Caco-2 (cell line): ENCODE measurements at regions not wholly inside any gene's neighbourhood (a gene's known extent, or its start where the extent isn't known, plus 50 kb on each side); places are given as distances from the start of the nearest gene placed in this dataset.
"Not testable (repeated sequence)": the region's sequence is repeated elsewhere in the genome, so short reads cannot be mapped to it uniquely, and the experiment has no call there.

Experiments used
- BruUV-seq: library from RNA; stranded (reverse); fragments of 400-500 nt; replicated peaks from 2 replicates; lab custom pipeline; 2021; lab: Mats Ljungman, UMichigan
- CTCF ChIA-PET: fragments of 300-600 bp; sonication (Branson Sonifier 250); formaldehyde crosslinking; loops from one replicate; lab custom pipeline; 2022; ENCODE audit warnings: antibody characterized with exemption; lab: Charles Lee
- POLR2A ChIA-PET: fragments of 300-600 bp; sonication (Branson Sonifier 250); formaldehyde crosslinking; loops from one replicate; lab custom pipeline; 2022; ENCODE audit warnings: antibody characterized with exemption; lab: Charles Lee
- DNase-seq, 2 experiments: peaks; one replicate each; pipeline versions ENCODE4 v3.0.0 to v3.0.0-alpha.2; 2020 to 2022
- H3K27me3 ChIP-seq: replicated peaks from 2 replicates; pipeline ENCODE4 v1.6.0; 2011; ENCODE audit warnings: low read length; ENCODE audit not compliant: control insufficient read depth, insufficient read depth
- H3K36me3 ChIP-seq: 2 replicates; pipeline ENCODE4 v1.5.1; 2011; ENCODE audit warnings: low read length; ENCODE audit not compliant: control insufficient read depth, insufficient read depth
- H3K4me1 ChIP-seq: fragments of 250-450 bp; sonication (Bioruptor Pico); 2 replicates; pipeline ENCODE4 v1.5.1; 2020; ENCODE audit warnings: mild to moderate bottlenecking
- H3K4me3 ChIP-seq: 2 replicates; pipeline ENCODE4 v1.5.1; 2011; ENCODE audit warnings: low read depth, mild to moderate bottlenecking, control low read depth, low read length
- H3K9me3 ChIP-seq: fragments of 250-450 bp; sonication (Bioruptor Pico); 2 replicates; pipeline ENCODE4 v1.5.1; 2020; ENCODE audit warnings: mild to moderate bottlenecking, moderate library complexity
- H3K27ac Mint-ChIP-seq: one replicate; pipeline ENCODE4 v1.8.0; 2022; ENCODE audit warnings: mixed read lengths; ENCODE audit not compliant: unreplicated experiment
- H3K27me3 Mint-ChIP-seq: one replicate; pipeline ENCODE4 v1.8.0; 2022; ENCODE audit warnings: mixed read lengths; ENCODE audit not compliant: insufficient read depth, unreplicated experiment
- H3K36me3 Mint-ChIP-seq: one replicate; pipeline ENCODE4 v1.8.0; 2022; ENCODE audit warnings: mild to moderate bottlenecking, mixed read lengths; ENCODE audit not compliant: insufficient read depth, unreplicated experiment
- H3K4me1 Mint-ChIP-seq: one replicate; pipeline ENCODE4 v1.8.0; 2022; ENCODE audit warnings: low read depth, mixed read lengths; ENCODE audit not compliant: unreplicated experiment
- H3K4me3 Mint-ChIP-seq: one replicate; pipeline ENCODE4 v1.8.0; 2022; ENCODE audit warnings: mild to moderate bottlenecking, moderate library complexity, mixed read lengths; ENCODE audit not compliant: unreplicated experiment
- H3K9me3 Mint-ChIP-seq: one replicate; pipeline ENCODE4 v1.8.0; 2022; ENCODE audit warnings: mixed read lengths; ENCODE audit not compliant: unreplicated experiment
- CTCF ChIP-seq, 2 experiments: fragments of 200-600 bp in 1 of 2; IDR thresholded peaks; 1 replicate in 1 of 2; 2 replicates in 1 of 2; pipeline versions ENCODE4 v1.5.1 to v1.8.0; 2011 to 2022; ENCODE audit warnings: antibody characterized with exemption in 1 of 2, control low read depth in 1 of 2, inconsistent platforms in 1 of 2, low read depth in 1 of 2, low read length in 1 of 2, mild to moderate bottlenecking in 1 of 2, moderate library complexity in 1 of 2; ENCODE audit not compliant: insufficient read depth in 1 of 2, severe bottlenecking in 1 of 2, unreplicated experiment in 1 of 2
- intact Hi-C: fragments of 100-400 bp; cut with micrococcal nuclease; formaldehyde crosslinking; loops from one replicate; pipeline ENCODE4 v1.10.0; 2022; ENCODE audit not compliant: unreplicated experiment

GRCh38 chr6:74408844-74409243, 712.8 kb downstream of the CD109 start:
- no peaks in the 10 kb centered on the region for H3K9me3 Mint-ChIP-seq
- no peaks in the 10 kb centered on the region for H3K36me3 Mint-ChIP-seq
- intact Hi-C loops: loop anchor here (1.0 to 10.0 kb wide), 3 partner anchors 165 to 800 kb away; no protein-coding TSS in a partner anchor
- Histone ChIP-seq H3K36me3 (no peaks in the 10 kb centered on the region), H3K4me3 (no peak overlapping the region), H3K4me1 (peaks cover 16% of the 10 kb centered on the region), H3K9me3 (no peaks in the 10 kb centered on the region), H3K27me3 (no peaks in the 10 kb centered on the region)
- H3K4me3 Mint-ChIP-seq: no peak overlapping the region
- no peak for DNase-seq
- H3K27ac Mint-ChIP-seq: no peak overlapping the region
- BruUV-seq: no TSS peak
- CTCF ChIA-PET: interaction anchor here (2.4 kb wide), 1 partner anchor 800 kb away, joined by 11 read pairs; no protein-coding TSS in a partner anchor
- TF ChIP-seq CTCF (IDR thresholded peaks at IDR 0.05; ENCODE audit: insufficient read depth in 1 of 2, low read depth in 1 of 2, low read length in 1 of 2, severe bottlenecking in 1 of 2, unreplicated experiment in 1 of 2): no peak
- POLR2A ChIA-PET: no interaction called here
- H3K27me3 Mint-ChIP-seq: no peaks in the 10 kb centered on the region
- H3K4me1 Mint-ChIP-seq: peaks cover 9% of the 10 kb centered on the region

- H3K36me3 ChIP-seq: no peaks in the 10 kb centered on the region
- H3K4me3 ChIP-seq: no peak overlapping the region
- no peak for DNase-seq
- Mint-ChIP-seq H3K4me3 (no peak overlapping the region), H3K9me3 (peaks cover 11% of the 10 kb centered on the region), H3K27me3 (no peaks in the 10 kb centered on the region), H3K27ac (no peak overlapping the region), H3K4me1 (no peaks in the 10 kb centered on the region), H3K36me3 (no peaks in the 10 kb centered on the region)
- H3K27me3 ChIP-seq: no peaks in the 10 kb centered on the region
- intact Hi-C loops: loop anchor here (10.0 kb wide), 1 partner anchor 320 kb away; no protein-coding TSS in a partner anchor
- no peak for TF ChIP-seq CTCF (IDR thresholded peaks at IDR 0.05; ENCODE audit: insufficient read depth in 1 of 2, low read depth in 1 of 2, low read length in 1 of 2, severe bottlenecking in 1 of 2, unreplicated experiment in 1 of 2)
- ChIA-PET POLR2A (no interaction called here), CTCF (no interaction called here)
- BruUV-seq: no TSS peak
- H3K9me3 ChIP-seq: no peaks in the 10 kb centered on the region
- 0 out of 2 replicates have a peak, but pooled peaks cover 3% of the 10 kb centered on the region for H3K4me1 ChIP-seq
Observed at GRCh38 chr6:74404366-74404765, 708.4 kb downstream of the CD109 start.

GRCh38 chr6:74402781-74403180, 706.8 kb downstream of the CD109 start:
- H3K4me3 Mint-ChIP-seq: no peak overlapping the region
- DNase-seq: no peak
- BruUV-seq: no TSS peak
- H3K36me3 Mint-ChIP-seq: no peaks in the 10 kb centered on the region
- Histone ChIP-seq H3K36me3 (no peaks in the 10 kb centered on the region), H3K27me3 (no peaks in the 10 kb centered on the region), H3K4me3 (no peak overlapping the region), H3K9me3 (no peaks in the 10 kb centered on the region), H3K4me1 (0 out of 2 replicates have a peak, but pooled peaks cover 3% of the 10 kb centered on the region)
- ChIA-PET POLR2A (no interaction called here), CTCF (no interaction called here)
- peaks cover 11% of the 10 kb centered on the region for H3K9me3 Mint-ChIP-seq
- intact Hi-C loops: loop anchor here (10.0 kb wide), 1 partner anchor 318 kb away; no protein-coding TSS in a partner anchor
- H3K4me1 Mint-ChIP-seq: no peaks in the 10 kb centered on the region
- H3K27me3 Mint-ChIP-seq: no peaks in the 10 kb centered on the region
- no peak for TF ChIP-seq CTCF (IDR thresholded peaks at IDR 0.05; ENCODE audit: insufficient read depth in 1 of 2, low read depth in 1 of 2, low read length in 1 of 2, severe bottlenecking in 1 of 2, unreplicated experiment in 1 of 2)
- H3K27ac Mint-ChIP-seq: no peak overlapping the region

- not testable (repeated sequence) for H3K4me1 ChIP-seq
Observed at GRCh38 chr6:74378437-74378836, 682.4 kb downstream of the CD109 start.

More at GRCh38 chr6:74378437-74378836, 682.4 kb downstream of the CD109 start:
- H3K4me3 ChIP-seq, H3K36me3 ChIP-seq, H3K4me1 Mint-ChIP-seq, H3K27me3 ChIP-seq, H3K27me3 Mint-ChIP-seq, POLR2A ChIA-PET, H3K9me3 ChIP-seq, H3K36me3 Mint-ChIP-seq, H3K27ac Mint-ChIP-seq, intact Hi-C loops, DNase-seq, BruUV-seq, CTCF ChIA-PET, H3K9me3 Mint-ChIP-seq, H3K4me3 Mint-ChIP-seq: not testable (repeated sequence)
